Activated T-helper 2 cell treated with anti-CD3 and anti-CD28 coated beads, Interferon-gamma antibody, Interleukin-2, Interleukin-4, amounts not matched to agents 10 μg/mL and 5 μg/mL and 100 μg/mL, durations not matched to agents 14 hours and 24 hours and 36 hours (primary cell): ENCODE measurements at regions not wholly inside any gene's neighbourhood (a gene's known extent, or its start where the extent isn't known, plus 50 kb on each side); places are given as distances from the start of the nearest gene placed in this dataset.

ENCODE experiments used
- DNase-seq: peaks from one replicate; pipeline ENCODE4 v3.0.0; 2021; ENCODE audit warnings: low spot score
- H3K27ac Mint-ChIP-seq: one replicate; pipeline ENCODE4 v1.8.0; 2021; ENCODE audit warnings: mixed read lengths
- H3K27me3 Mint-ChIP-seq: one replicate; pipeline ENCODE4 v1.8.0; 2021; ENCODE audit warnings: low read depth, mixed read lengths
- H3K36me3 Mint-ChIP-seq: one replicate; pipeline ENCODE4 v1.8.0; 2021; ENCODE audit warnings: low read depth, mixed read lengths
- H3K4me1 Mint-ChIP-seq: one replicate; pipeline ENCODE4 v1.8.0; 2021; ENCODE audit warnings: low read depth, mixed read lengths
- H3K4me3 Mint-ChIP-seq: one replicate; pipeline ENCODE4 v1.8.0; 2021; ENCODE audit warnings: low read depth, mild to moderate bottlenecking, moderate library complexity, mixed read lengths
- H3K9me3 Mint-ChIP-seq: one replicate; pipeline ENCODE4 v1.8.0; 2021; ENCODE audit warnings: mixed read lengths
- intact Hi-C: fragments of 100-400 bp; cut with micrococcal nuclease; formaldehyde crosslinking; loops from one replicate; pipeline ENCODE4 v1.15.1; 2023

GRCh38 chr6:147755999-147756398 lies 247.5 kb downstream of the SAMD5 start:
- Mint-ChIP-seq H3K4me3 (no peak overlapping the region), H3K36me3 (no peaks in the 10 kb centered on the region), H3K4me1 (no peaks in the 10 kb centered on the region), H3K27me3 (no peaks in the 10 kb centered on the region), H3K27ac (no peak overlapping the region), H3K9me3 (no peaks in the 10 kb centered on the region)
- intact Hi-C loops = no loop called here
- no peak for DNase-seq

GRCh38 chr6:147756891-147757290 lies 248.4 kb downstream of the SAMD5 start:
- intact Hi-C loops = no loop called here
- no peak overlapping the region for H3K27ac Mint-ChIP-seq

GRCh38 chr6:147757291-147757690 lies 248.8 kb downstream of the SAMD5 start:
- H3K4me3 Mint-ChIP-seq = no peak overlapping the region
- intact Hi-C loops = no loop called here
- no peaks in the 10 kb centered on the region for H3K27me3 Mint-ChIP-seq

More at GRCh38 chr6:147756891-147757290, 248.4 kb downstream of the SAMD5 start:
- H3K27me3 Mint-ChIP-seq = no peaks in the 10 kb centered on the region
- H3K4me3 Mint-ChIP-seq = no peak overlapping the region
- no peaks in the 10 kb centered on the region for H3K36me3 Mint-ChIP-seq
- no peak for DNase-seq
- no peaks in the 10 kb centered on the region for H3K4me1 Mint-ChIP-seq
- H3K9me3 Mint-ChIP-seq = no peaks in the 10 kb centered on the region

GRCh38 chr6:147758303-147758702 lies 249.8 kb downstream of the SAMD5 start:
- no peak for DNase-seq
- intact Hi-C loops = no loop called here
- Mint-ChIP-seq H3K4me3 (no peak overlapping the region), H3K36me3 (no peaks in the 10 kb centered on the region), H3K27me3 (no peaks in the 10 kb centered on the region), H3K9me3 (no peaks in the 10 kb centered on the region), H3K4me1 (no peaks in the 10 kb centered on the region), H3K27ac (no peak overlapping the region)

More at GRCh38 chr6:147757291-147757690, 248.8 kb downstream of the SAMD5 start:
- no peaks in the 10 kb centered on the region for H3K36me3 Mint-ChIP-seq
- DNase-seq = no peak
- H3K27ac Mint-ChIP-seq = no peak overlapping the region
- H3K9me3 Mint-ChIP-seq = no peaks in the 10 kb centered on the region
- H3K4me1 Mint-ChIP-seq = no peaks in the 10 kb centered on the region

- Mint-ChIP-seq H3K27ac (no peak overlapping the region), H3K36me3 (no peaks in the 10 kb centered on the region), H3K4me1 (no peaks in the 10 kb centered on the region), H3K4me3 (no peak overlapping the region), H3K9me3 (no peaks in the 10 kb centered on the region), H3K27me3 (no peaks in the 10 kb centered on the region)
- DNase-seq = no peak
- intact Hi-C loops = no loop called here
These were observed 250.6 kb downstream of the SAMD5 start for GRCh38 chr6:147759093-147759492.

- Mint-ChIP-seq H3K4me1 (no peaks in the 10 kb centered on the region), H3K9me3 (no peaks in the 10 kb centered on the region), H3K27ac (no peak overlapping the region), H3K27me3 (no peaks in the 10 kb centered on the region), H3K4me3 (no peak overlapping the region), H3K36me3 (no peaks in the 10 kb centered on the region)
- DNase-seq = no peak
- intact Hi-C loops = no loop called here
These were observed 251.0 kb downstream of the SAMD5 start for GRCh38 chr6:147759536-147759935.

- Mint-ChIP-seq H3K9me3 (no peaks in the 10 kb centered on the region), H3K27ac (no peak overlapping the region), H3K36me3 (no peaks in the 10 kb centered on the region), H3K4me1 (no peaks in the 10 kb centered on the region), H3K4me3 (no peak overlapping the region), H3K27me3 (no peaks in the 10 kb centered on the region)
- no peak for DNase-seq
- intact Hi-C loops = loop anchor here (2.0 kb wide), 1 partner anchor 15 kb away; no protein-coding TSS in a partner anchor
These were observed 257.1 kb downstream of the SAMD5 start for GRCh38 chr6:147765541-147765940.

GRCh38 chr6:147768969-147769368 lies 260.5 kb downstream of the SAMD5 start:
- intact Hi-C loops = no loop called here
- Mint-ChIP-seq H3K4me1 (no peaks in the 10 kb centered on the region), H3K4me3 (no peak overlapping the region), H3K27ac (no peak overlapping the region), H3K9me3 (no peaks in the 10 kb centered on the region), H3K27me3 (no peaks in the 10 kb centered on the region), H3K36me3 (no peaks in the 10 kb centered on the region)
- no peak for DNase-seq

- Mint-ChIP-seq H3K27me3 (no peaks in the 10 kb centered on the region), H3K4me1 (no peaks in the 10 kb centered on the region), H3K9me3 (no peaks in the 10 kb centered on the region), H3K27ac (no peak overlapping the region), H3K4me3 (no peak overlapping the region), H3K36me3 (no peaks in the 10 kb centered on the region)
- DNase-seq = no peak
- intact Hi-C loops = no loop called here
These were observed 261.1 kb downstream of the SAMD5 start for GRCh38 chr6:147769496-147770087.

GRCh38 chr6:147770221-147770620 lies 261.7 kb downstream of the SAMD5 start:
- Mint-ChIP-seq H3K4me3 (no peak overlapping the region), H3K9me3 (no peaks in the 10 kb centered on the region), H3K27ac (no peak overlapping the region), H3K27me3 (no peaks in the 10 kb centered on the region), H3K4me1 (no peaks in the 10 kb centered on the region), H3K36me3 (no peaks in the 10 kb centered on the region)
- no peak for DNase-seq
- intact Hi-C loops = no loop called here

- H3K4me1 Mint-ChIP-seq = no peaks in the 10 kb centered on the region
- intact Hi-C loops = no loop called here
- no peaks in the 10 kb centered on the region for H3K27me3 Mint-ChIP-seq
- no peak overlapping the region for H3K4me3 Mint-ChIP-seq
- H3K36me3 Mint-ChIP-seq = no peaks in the 10 kb centered on the region
- H3K27ac Mint-ChIP-seq = no peak overlapping the region
- no peaks in the 10 kb centered on the region for H3K9me3 Mint-ChIP-seq
- DNase-seq = no peak
These were observed 264.2 kb downstream of the SAMD5 start for GRCh38 chr6:147772724-147773123.

- Mint-ChIP-seq H3K9me3 (no peaks in the 10 kb centered on the region), H3K27ac (no peak overlapping the region), H3K27me3 (no peaks in the 10 kb centered on the region), H3K4me3 (no peak overlapping the region), H3K4me1 (no peaks in the 10 kb centered on the region), H3K36me3 (no peaks in the 10 kb centered on the region)
- intact Hi-C loops = no loop called here
- DNase-seq = no peak
These were observed 266.4 kb downstream of the SAMD5 start for GRCh38 chr6:147774856-147775255.

GRCh38 chr6:147776631-147777213 lies 268.2 kb downstream of the SAMD5 start:
- Mint-ChIP-seq H3K36me3 (no peaks in the 10 kb centered on the region), H3K27me3 (no peaks in the 10 kb centered on the region)
- intact Hi-C loops = no loop called here

More at GRCh38 chr6:147776631-147777213, 268.2 kb downstream of the SAMD5 start:
- Mint-ChIP-seq H3K4me1 (no peaks in the 10 kb centered on the region), H3K9me3 (no peaks in the 10 kb centered on the region), H3K4me3 (no peak overlapping the region), H3K27ac (no peak overlapping the region)
- DNase-seq = no peak
